ENCODE measurements at regions not wholly inside any gene's neighbourhood (a gene's known extent, or its start where the extent isn't known, plus 50 kb on each side); places are given as distances from the start of the nearest gene placed in this dataset.

GRCh38 chr7:83280671-83281070 is 118.0 kb upstream of the PCLO start:
- no peak for TF ChIP-seq CTCF (IDR thresholded peaks at IDR 0.05)
- no peak for TF ChIP-seq EP300 (IDR thresholded peaks at IDR 0.05; ENCODE audit: low read depth)
- TF ChIP-seq POLR2A (IDR thresholded peaks at IDR 0.05), result no peak
- TF ChIP-seq POLR2AphosphoS5 (IDR thresholded peaks at IDR 0.05), result no peak
